GM12891 (cell line): ENCODE measurements at regions not wholly inside any gene's neighbourhood (a gene's known extent, or its start where the extent isn't known, plus 50 kb on each side); places are given as distances from the start of the nearest gene placed in this dataset.

Experiments
- POLR2A ChIP-seq: IDR thresholded peaks from 2 replicates; pipeline ENCODE4 v1.6.1; 2011; ENCODE audit warnings: low read depth, low read length, control low read depth
- POLR2AphosphoS5 ChIP-seq: IDR thresholded peaks from 2 replicates; pipeline ENCODE4 v1.6.1; 2011; ENCODE audit warnings: low read depth, low read length, control low read depth

GRCh38 chr3:95335517-95335916 lies 1272.7 kb downstream of the NSUN3 start:
- TF ChIP-seq POLR2A: no peak
- no peak for TF ChIP-seq POLR2AphosphoS5
